Chondrocyte (in vitro differentiated cells): ENCODE measurements at regions not wholly inside any gene's neighbourhood (a gene's known extent, or its start where the extent isn't known, plus 50 kb on each side); places are given as distances from the start of the nearest gene placed in this dataset.

Source experiments
- DNase-seq: peaks from one replicate; pipeline ENCODE4 v3.0.0; 2021; ENCODE audit warnings: mixed read lengths, low spot score
- H3K27ac Mint-ChIP-seq: one replicate; pipeline ENCODE4 v1.8.0; 2021; ENCODE audit warnings: mild to moderate bottlenecking, moderate library complexity, mixed read lengths; ENCODE audit not compliant: unreplicated experiment
- H3K27me3 Mint-ChIP-seq: 2 replicates; pipeline ENCODE4 v1.8.0; 2021; ENCODE audit warnings: low read depth, mixed read lengths
- H3K36me3 Mint-ChIP-seq: 2 replicates; pipeline ENCODE4 v1.8.0; 2021; ENCODE audit warnings: low read depth, mixed read lengths
- H3K4me1 Mint-ChIP-seq: 2 replicates; pipeline ENCODE4 v1.8.0; 2021; ENCODE audit warnings: low read depth, mild to moderate bottlenecking, mixed read lengths
- H3K4me3 Mint-ChIP-seq: one replicate; pipeline ENCODE4 v1.8.0; 2021; ENCODE audit warnings: mild to moderate bottlenecking, moderate library complexity, mixed read lengths; ENCODE audit not compliant: unreplicated experiment
- H3K9me3 Mint-ChIP-seq: 2 replicates; pipeline ENCODE4 v1.8.0; 2021; ENCODE audit warnings: low read depth, mixed read lengths
- CTCF ChIP-seq: fragments of 200-600 bp; sonication (generic); IDR thresholded peaks from 2 replicates; pipeline ENCODE4 v1.5.0; 2021; ENCODE audit warnings: antibody characterized with exemption, mild to moderate bottlenecking, moderate library complexity

- H3K4me1 Mint-ChIP-seq: no peaks in the 10 kb centered on the region
- H3K36me3 Mint-ChIP-seq: no peaks in the 10 kb centered on the region
- DNase-seq: no peak
- H3K27ac Mint-ChIP-seq: no peak overlapping the region
- TF ChIP-seq CTCF: no peak
- peaks cover 17% of the 10 kb centered on the region for H3K27me3 Mint-ChIP-seq
- H3K9me3 Mint-ChIP-seq: no peaks in the 10 kb centered on the region
- H3K4me3 Mint-ChIP-seq: no peak overlapping the region
Measured at GRCh38 chr13:108478179-108478578, 151.2 kb upstream of the MYO16 start.

GRCh38 chr13:108483981-108484380 lies 145.4 kb upstream of the MYO16 start:
- no peak for DNase-seq
- no peaks in the 10 kb centered on the region for H3K4me1 Mint-ChIP-seq

GRCh38 chr13:108486096-108486495 lies 143.3 kb upstream of the MYO16 start:
- Mint-ChIP-seq H3K4me3 (no peak overlapping the region), H3K27me3 (peaks cover 30% of the 10 kb centered on the region), H3K36me3 (peaks cover 3% of the 10 kb centered on the region), H3K4me1 (no peaks in the 10 kb centered on the region), H3K9me3 (peaks cover 18% of the 10 kb centered on the region), H3K27ac (no peak overlapping the region)
- DNase-seq: no peak
- no peak for TF ChIP-seq CTCF

More at GRCh38 chr13:108483981-108484380, 145.4 kb upstream of the MYO16 start:
- no peaks in the 10 kb centered on the region for H3K36me3 Mint-ChIP-seq
- peaks cover 3% of the 10 kb centered on the region for H3K9me3 Mint-ChIP-seq
- H3K27ac Mint-ChIP-seq: no peak overlapping the region
- H3K27me3 Mint-ChIP-seq: peaks cover 15% of the 10 kb centered on the region
- H3K4me3 Mint-ChIP-seq: no peak overlapping the region
- no peak for TF ChIP-seq CTCF

GRCh38 chr13:108494991-108495645 lies 134.3 kb upstream of the MYO16 start:
- Mint-ChIP-seq H3K36me3 (peaks cover 2% of the 10 kb centered on the region), H3K4me1 (peaks cover 18% of the 10 kb centered on the region), H3K9me3 (peaks cover 6% of the 10 kb centered on the region), H3K27me3 (peaks cover 64% of the 10 kb centered on the region), H3K4me3 (peak overlapping the region; percentile 74), H3K27ac (no peak overlapping the region)
- no peak for TF ChIP-seq CTCF
- DNase-seq: no peak

GRCh38 chr13:108495646-108496361 lies 133.6 kb upstream of the MYO16 start:
- H3K9me3 Mint-ChIP-seq: no peaks in the 10 kb centered on the region
- peak overlapping the region; percentile 74 for H3K4me3 Mint-ChIP-seq
- H3K27me3 Mint-ChIP-seq: peaks cover 62% of the 10 kb centered on the region

More at GRCh38 chr13:108495646-108496361, 133.6 kb upstream of the MYO16 start:
- TF ChIP-seq CTCF: no peak
- DNase-seq: no peak
- H3K4me1 Mint-ChIP-seq: peaks cover 18% of the 10 kb centered on the region
- H3K27ac Mint-ChIP-seq: no peak overlapping the region
- H3K36me3 Mint-ChIP-seq: peaks cover 2% of the 10 kb centered on the region
